Stimulated activated CD4-positive, alpha-beta T cell treated with anti-CD3 and anti-CD28 coated beads, TNF-alpha, amount 100 ng/mL, for 4 hours (primary cell): ENCODE measurements at regions not wholly inside any gene's neighbourhood (a gene's known extent, or its start where the extent isn't known, plus 50 kb on each side); places are given as distances from the start of the nearest gene placed in this dataset.
"Not testable (repeated sequence)": the region's sequence is repeated elsewhere in the genome, so short reads cannot be mapped to it uniquely, and the experiment has no call there.

ENCODE experiments used
- DNase-seq, 3 experiments: peaks; one replicate each; pipeline ENCODE4 v3.0.0-alpha.2; 2020; ENCODE audit warnings: low read depth in 3 of 3

DNA sequence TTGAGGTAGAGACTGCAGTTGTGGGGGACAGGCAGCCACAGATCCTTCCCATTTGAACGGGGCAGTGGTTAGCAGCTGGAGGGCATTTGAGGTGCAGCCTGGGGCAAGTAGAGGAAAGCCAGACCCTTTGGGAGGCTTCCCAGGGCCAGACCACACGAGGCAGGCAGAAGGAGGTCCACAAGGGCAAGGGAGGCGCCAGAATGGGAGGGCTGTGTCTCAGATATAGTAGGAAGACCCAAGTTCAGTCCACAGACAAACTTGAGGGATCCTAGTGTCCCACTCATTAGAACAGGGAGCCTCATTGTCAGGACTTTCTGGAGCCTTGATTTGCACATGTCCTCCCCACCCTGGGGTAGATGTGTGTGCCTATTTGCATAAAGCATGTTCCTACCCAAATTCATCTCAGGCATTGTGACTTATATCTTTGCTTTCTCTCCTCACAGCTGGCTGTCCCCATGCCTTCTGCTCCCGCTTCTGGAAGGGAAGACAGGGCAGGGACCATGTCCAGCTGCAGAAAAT lies 166.0 kb downstream of the VEGFA start:
- DNase-seq: no peak

DNA sequence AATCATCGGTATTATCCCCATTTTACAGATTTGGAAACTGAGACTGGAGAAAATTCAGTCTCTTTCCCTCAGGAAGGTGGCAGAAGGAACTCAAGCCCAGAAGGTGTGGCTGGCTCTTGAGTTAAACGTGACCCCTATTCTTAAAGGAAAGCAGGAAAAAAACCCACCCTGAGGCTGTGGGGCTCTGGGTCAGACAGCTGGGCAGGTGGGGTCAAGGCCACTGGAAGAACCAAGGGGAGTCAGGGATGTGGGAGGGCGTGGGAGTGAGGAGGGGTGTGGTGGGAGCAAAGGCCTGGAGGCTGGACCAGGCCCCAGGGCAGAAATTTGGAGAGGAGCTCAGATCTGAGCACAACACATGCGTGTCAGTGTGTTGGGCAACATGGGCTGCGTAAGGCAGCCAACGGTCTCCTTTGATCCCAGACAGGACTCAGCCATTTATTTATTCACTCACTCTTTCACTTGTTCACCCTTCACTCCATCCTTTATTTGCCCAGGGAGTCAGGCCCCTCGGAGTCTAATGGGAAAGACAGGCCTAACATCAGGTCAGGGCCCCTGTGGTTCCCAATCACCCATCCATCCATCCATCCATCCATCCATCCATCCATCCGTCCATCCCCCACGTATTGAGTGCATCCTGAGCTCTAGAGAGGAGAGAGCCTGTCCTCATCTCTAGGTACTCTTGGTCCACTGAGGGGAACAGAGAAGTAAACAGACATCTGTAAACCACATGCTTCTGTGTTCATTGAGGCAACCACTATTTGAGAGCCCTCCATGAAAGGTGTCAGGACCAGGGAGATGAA lies 165.0 kb downstream of the VEGFA start:
- no peak for DNase-seq

DNA sequence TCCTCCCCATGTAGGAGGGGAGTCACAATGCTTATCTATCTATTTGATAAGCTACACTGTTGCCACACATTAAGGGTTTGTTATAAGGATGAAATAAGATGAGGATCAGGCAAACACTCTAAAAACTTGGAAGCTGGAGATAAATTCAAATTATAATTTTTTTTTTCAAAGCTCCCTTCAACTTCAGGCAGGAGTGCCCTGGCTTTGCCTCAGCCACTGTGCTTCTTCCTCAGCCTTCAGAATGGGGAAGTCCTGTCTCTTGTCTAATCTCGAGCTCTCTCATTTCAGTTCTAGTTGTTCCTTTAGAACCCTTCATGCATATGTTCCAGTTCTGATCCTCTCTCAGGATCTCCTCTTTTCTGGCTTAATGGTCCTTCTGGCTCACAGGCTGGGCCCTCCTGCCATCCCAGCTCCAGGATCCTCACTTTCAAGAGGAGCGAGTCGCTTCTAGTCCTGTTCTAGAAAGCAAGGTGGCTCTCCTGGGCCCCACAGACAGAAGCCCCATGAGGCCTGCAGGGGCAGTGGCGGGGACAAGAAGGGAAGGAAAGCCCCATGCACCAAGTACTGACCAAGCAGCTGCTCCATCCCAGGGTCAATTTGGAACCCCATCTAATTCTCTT lies 164.3 kb downstream of the VEGFA start:
- DNase-seq: no peak

DNA sequence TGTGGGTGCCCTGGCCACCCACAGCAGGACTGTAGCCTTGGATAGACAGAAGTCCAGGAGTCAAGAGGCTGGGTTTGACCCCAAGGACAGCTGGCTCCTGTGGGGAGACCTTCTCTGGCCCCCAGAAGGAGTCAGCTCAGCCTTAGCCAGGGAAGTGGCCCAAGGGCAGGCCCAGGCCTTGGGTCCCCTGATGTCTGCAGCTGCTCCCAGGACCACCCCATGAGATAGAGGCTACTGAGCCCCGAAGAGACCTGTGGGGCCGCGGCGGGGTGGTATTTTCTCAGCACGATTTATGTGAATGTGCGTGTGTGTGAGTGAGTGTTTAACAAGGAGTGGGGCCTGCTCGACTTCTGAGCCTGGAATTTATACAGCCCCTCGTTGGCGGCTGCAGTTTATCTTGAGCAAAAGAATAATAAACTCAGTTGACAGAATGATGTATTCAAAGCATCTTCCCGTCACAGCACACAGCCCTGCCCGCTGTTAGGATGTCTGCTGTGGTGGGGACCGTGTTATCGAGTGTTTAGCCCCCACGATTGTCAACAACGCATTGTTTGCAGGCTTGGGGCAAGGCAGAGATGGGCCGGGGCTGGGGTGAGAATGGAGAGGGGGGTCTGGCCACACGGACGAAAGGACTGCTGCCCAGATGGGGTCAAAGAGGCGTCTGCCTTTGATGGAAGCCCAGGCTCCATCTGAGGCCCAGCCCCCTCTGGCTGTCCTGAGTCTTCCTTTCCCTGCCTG lies 163.3 kb downstream of the VEGFA start:
- DNase-seq: no peak

DNA sequence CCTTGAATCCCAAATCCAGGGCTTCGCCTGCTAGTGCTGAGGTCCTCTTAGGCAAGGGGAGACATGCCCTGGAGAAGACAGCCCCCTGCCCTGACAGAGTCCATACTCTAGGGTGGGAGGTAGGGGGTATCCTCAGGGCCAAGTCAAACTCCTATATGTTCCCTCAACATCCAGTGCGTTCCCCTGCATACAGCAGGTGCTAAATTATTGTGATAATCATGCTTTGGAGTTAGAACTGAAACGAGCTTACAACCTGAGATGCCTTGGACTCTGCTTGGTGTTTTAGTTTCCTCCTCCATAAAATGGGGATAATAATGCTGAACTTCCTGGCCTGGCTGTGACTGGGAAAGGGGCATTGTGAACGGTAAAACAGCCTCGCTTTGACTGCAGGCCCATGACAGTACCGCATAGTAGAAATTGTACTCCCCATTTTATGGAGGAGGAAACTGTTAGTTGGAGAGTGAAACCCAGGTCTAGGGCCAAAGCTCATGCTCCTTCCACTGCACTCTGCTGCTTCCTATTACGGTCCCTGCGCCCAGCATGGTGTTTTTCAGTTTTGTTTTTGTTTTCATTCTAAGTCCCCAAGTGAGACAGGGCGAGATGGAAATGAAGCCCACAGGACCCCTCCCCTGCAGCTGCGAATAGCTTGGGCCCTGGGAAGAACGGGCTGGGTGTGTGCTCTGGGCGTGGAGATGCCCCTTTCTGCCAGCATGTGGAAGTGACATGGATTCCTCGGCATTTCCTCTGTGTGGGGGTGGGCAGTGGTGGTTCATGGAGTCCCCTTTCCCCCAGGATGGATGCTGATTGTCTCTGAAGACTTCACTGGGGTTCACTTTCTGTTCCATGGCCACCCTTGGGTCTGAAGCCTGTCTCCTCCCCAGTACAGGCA lies 162.5 kb downstream of the VEGFA start:
- no peak for DNase-seq

DNA sequence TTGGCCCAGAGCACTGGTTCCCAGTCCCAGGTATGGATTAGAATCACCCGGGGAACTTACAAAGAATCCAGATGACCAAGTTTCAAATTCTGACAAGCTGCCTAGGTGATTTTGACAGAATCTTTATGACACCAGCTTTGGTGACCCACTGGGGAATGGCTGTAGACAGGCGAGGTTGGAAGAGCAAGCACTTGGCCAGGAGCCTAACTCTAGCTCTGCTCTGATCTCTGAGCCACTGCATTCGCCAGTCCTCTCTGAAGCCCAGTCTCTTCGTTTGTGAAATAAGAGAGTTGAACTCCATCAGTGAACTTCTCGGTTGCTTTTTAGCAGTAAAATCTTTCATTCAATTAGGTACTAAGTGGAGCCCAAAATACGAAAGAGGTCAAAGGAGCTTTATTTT lies 161.2 kb downstream of the VEGFA start:
- no peak for DNase-seq

DNA sequence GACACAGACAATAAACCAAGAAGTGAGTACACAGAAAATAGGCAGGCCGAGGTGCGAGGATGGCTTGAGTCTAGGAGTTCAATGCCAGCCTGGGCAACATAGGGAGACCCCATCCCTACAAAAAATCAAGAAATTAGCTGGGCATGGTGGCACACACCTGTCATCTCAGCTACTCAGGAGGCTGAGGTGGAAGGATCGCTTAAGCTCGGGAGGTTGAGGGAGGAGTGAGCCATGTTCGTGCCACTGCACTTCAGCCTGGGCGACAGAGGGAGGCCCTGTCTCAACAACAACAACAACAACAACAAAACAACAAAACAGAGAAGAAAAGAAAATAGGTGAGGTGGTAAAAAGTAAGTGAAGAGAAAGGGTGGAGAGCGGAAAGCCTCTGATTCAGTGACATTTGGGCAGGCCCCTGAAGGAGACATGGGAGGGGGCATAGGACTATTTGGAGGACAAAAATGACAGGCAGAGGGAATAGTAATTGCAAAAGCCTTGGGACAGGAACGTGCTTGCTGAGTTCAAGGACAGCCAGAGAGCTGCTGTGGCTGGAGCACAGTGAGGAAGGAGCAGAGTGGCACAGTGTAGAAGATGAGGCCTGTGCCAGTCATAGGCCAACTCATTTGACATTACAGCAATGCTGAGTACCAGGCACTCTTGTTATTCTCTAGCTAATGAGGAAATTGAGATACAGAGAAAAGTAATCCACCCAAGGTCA lies 160.6 kb downstream of the VEGFA start:
- DNase-seq: no peak

DNA sequence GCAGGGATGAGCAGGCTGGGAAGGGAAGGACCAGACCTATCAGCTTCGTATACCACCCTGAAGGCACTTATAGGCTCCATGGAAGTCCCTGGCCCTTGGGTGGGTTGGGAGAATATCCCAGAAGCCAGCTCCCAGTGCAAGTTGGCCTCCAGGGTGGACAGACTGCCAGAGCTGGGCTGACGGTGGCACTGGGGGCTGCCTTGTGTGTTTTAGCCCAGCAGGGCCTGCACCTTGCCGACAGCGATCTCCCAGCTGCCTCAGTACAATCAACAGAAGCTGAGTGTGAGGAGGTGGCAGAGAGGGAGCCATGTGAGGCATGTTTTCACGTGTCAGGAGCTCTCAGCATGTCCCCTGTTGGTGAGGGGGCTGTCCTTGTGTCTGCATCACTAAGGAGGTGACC lies 159.5 kb downstream of the VEGFA start:
- no peak for DNase-seq

DNA sequence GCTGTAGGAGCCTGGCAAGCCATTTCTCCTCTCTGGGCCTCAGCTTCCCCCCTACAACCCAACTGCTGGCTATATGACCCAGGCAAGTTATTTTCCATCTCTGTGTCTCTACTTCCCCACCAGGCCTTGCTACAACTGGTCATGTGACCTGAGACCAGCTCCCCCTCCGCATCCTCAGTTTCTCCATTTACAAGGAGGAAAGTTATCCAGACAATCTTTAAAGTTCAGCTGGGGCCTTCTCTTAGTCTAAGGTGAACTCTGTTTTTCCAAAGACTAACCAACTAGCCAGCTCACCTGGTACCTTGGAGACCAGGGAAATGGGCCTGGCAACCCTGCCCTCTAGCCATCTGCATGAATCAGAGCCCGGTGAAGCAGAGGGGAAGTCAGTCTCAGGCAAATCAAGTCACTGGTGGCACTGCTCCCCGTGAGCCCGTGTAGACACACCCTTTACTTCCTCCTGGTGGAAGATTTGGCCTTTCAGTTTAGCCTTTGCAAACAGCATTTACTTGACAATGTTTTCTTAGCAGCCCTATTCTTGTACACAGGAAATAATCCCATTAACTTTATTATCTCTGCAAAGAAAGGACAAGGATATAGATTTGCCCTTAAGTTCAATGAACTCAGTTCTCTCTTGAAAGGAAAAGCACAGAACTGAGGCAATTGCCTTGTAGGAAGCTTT lies 157.7 kb downstream of the VEGFA start:
- DNase-seq: no peak

DNA sequence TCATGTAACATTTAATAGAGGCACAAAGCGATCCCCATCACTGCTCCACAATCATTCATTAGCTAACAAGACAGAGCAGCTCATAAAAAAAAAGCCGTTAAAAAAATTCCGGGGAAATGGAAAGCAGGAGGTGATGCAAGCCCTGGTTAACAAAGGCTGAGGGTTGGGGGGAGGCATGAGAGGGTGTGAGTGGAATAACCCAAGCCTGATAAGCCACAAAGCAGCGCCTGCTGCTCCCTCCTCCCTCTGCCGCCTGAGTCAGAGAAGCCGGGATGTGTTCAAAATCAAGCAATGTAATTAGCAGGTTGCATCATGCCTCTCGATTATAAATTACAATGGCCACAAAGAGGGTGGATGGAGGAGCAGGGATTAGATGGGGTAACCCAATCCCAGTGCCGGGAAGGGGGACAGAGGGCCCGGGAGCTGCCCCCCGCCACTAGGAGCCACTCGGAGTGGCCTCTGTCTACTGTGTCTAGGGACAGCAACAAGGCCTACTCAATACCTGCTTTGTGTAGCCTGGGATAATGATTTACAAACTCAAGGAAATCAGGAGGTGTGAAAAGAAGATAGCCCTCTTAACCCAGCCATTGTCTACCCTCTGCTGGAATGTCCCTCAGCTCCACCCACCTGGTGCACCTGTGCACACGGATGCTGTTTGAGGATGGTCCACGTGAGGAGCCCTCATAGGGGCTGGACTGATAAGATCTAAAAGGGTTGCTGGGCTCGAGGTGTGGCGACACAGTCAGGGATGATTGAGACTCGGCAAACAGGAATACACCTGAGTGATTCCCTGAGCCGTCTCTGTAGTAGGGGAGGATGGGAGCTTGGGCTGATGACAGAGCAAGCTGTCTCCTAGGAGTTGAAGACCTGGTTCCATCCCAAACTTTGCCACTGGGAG lies 156.9 kb downstream of the VEGFA start:
- DNase-seq: no peak

DNA sequence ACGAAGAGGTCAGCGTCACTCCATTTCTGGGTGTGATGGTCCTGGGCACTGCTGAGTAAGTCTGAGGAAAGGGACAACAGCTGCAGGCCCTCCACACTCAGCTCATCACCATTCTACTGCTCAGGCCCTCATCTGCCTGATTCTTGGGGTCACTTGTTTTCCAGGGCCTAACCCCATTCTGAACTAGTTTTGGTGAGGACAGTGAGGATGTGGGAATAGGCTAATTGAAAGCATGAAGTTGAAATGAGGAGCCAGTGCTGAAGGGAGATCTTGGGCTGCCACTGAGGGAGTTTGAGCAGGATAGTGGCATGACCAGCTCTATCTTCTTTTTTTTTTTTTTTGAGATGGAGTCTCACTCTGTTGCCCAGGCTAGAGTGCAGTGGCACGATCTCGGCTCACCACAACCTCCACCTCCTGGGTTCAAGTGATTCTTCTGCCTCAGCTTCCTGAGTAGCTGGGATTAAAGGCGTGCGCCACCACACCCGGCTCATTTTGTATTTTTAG lies 155.7 kb downstream of the VEGFA start:
- not testable (repeated sequence) for DNase-seq

DNA sequence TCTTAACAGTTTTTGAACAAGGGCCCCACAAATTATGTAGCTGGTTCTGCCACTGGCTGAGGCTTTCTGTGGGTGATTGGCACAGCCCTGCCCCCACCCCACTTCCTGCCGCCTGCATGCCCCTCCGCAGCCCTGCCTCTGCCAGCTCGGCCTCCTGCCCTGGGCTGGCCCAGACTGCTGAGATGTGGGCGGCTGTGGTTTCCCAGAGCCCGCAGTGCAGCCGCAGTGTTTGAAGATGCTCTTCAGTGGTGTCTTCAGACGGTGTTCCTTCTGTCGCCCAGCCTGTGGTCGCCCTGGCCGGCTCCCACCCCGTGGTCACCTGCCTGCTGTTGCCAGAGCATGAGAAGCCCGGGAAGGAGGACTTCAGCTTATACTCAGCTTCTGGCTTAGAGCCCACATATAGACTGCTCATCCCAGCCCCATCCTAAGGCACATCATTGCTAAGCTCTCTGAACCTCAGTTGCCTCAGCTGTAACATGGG lies 154.3 kb downstream of the VEGFA start:
- peak in 2 of 3 experiments; percentile 4 to 12 for DNase-seq

DNA sequence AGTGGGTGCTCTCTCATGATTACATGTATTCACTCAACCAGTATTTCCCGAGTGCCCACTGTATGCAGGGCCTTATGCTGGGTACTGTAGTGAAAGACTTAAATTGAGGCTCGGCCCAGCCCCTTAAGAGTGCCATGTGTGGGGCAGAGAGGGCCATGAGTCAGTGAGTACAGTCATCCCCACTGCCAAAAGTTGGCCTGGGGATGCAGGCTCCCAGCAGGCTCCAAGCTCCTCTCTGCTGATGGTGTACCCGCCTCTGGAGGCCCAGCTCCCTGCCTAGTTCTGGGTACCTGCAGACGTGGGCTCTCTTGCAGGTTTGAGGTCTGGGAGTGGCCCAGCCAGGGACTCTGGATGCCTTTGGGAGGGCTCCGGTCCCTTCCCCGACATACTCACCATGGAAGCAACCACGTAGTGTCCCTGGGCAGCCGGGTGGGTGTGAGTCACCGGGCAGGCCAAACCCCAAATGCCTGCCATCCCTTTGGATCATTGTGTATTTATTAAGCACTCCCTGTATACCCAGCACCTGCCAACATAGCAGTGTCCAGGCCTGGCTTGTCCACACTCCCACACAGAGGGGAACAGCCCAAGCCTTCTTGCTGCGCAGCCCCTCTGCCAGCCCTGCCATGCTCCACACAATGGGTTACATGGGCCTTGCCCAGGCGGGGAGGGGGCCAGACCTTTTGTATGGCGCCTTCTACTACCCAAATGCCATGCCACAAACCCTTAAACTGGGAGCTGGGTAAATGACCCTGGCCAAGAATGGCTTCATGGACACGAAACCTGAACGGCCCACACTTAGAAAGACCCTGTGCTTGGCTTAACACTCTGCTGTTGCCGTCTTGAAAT lies 153.6 kb downstream of the VEGFA start:
- no peak for DNase-seq

DNA sequence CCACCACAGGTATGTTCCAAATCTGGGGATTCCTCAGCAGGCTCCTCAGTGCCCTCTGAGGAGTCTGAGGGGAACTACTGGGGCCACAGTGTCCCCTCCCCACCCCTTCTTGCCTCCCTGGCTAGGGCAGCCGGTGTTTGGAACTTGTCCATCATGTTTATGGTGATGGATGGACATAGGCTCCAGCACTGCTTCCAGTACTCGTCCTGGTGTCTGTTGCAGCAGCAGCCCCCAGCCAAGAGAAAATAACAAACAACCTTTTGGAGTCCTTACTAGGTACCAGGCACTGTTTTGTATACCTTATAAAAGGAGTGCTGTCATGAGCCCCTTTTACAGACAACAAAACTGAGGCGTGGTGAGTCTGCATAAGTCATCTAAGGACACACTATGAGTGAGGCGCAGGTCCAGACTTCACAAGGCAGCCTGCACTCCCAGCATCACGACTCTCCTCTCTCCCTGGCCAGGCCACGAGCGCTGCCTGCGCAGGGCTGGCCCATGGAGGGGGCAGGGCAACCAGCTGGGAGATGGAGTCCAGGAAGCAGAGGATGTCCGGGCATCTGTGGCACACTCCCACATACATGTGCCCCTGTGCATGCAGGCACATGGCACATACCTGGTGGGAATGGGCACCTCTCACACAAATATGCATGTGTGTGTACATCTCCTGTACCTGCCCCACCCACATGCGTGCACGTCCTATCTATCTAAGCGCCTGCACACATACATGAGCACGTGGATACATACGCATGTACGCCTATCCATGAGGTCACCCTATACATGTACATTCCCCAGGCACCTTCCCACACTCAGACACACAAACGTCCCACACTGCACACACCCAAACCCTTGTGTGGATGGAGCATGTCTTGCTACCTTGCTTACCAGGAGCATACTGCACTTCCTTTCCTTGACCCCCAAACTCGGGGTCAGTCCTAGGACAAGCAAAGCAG lies 152.7 kb downstream of the VEGFA start:
- DNase-seq: no peak

DNA sequence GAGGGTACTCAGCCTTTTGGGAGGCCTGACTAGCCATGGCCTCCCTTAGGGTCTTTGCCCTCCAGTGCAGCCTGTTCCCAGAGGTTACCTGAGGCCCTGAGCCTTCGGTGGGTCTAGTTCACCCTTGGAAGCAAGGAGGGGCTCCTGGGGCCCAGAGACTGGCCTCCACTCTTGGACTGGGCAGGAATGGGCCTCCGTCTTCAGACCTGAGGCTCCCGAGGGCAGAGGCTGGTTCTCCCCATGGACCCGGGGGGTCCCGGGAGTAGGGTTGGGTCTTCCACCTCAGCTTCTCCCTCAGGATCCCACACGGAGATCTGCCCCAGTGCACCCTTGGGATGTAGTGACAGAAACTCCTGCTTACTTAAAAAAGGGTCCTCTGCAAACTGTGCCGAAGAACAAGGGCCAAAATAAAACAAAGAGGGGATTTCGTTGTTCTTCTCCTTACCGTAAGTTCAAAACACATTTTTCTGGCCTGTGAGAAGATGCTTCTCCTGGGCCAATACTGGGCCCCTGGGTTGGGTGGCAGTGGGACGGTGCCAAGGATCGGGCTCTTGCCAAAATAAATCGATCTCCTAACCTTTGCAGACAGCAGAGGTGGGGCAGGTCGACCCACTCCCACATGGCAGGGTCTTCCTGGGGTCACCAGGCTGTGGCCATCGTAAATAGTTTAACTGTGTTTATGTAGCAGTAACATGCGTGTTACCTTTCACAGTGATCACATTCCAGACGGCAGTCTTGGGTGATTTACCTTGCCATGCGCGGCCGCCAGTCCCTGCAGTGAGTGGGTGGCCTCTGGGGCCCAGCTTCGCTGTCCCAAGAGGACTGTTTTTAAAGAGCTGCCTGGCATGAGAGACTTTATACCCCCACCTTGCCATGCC lies 151.8 kb downstream of the VEGFA start:
- DNase-seq: no peak

DNA sequence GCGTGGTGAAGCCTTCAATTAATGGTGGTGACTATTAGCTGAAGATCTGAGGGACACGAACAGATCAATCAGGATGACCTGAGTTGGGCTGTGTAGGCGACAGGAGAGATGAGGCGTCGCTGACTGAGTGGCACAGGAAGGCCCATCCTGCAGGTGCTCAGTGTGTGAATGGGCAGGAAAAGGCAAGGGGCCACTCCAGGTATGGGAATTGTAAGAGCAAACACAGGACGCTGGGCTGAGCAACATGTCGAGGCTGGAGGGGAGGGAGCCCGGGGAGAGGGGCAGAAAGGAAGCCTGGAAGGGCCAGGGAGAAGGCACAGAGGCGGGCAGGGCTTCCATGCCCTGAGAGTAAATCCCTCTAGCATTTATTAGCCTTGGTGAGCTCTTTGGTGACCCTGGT lies 151.0 kb downstream of the VEGFA start:
- no peak for DNase-seq
